GM18505 (cell line): ENCODE measurements at regions not wholly inside any gene's neighbourhood (a gene's known extent, or its start where the extent isn't known, plus 50 kb on each side); places are given as distances from the start of the nearest gene placed in this dataset.

Experiments
- ATAC-seq: cut with Tn5 transposase; IDR thresholded peaks from one replicate; pipeline ENCODE4 v1.9.1; 2021; ENCODE audit not compliant: unreplicated experiment
- POLR2A ChIP-seq: IDR thresholded peaks from 4 replicates; pipeline ENCODE4 v1.6.1; 2011; ENCODE audit warnings: borderline replicate concordance; ENCODE audit not compliant: insufficient read depth, insufficient read length; ENCODE audit errors: extremely low read depth

- no peak for TF ChIP-seq POLR2A
- ATAC-seq: no peak
Measured at GRCh38 chr20:51315390-51315789, 227.1 kb downstream of the NFATC2 start.

- ATAC-seq: no peak
- no peak for TF ChIP-seq POLR2A
Measured at GRCh38 chr20:51313358-51313827, 229.1 kb downstream of the NFATC2 start.

- ATAC-seq: no peak
- TF ChIP-seq POLR2A: no peak
Measured at GRCh38 chr20:51312480-51312783, 230.1 kb downstream of the NFATC2 start.

GRCh38 chr20:51311636-51312479 lies 230.7 kb downstream of the NFATC2 start:
- TF ChIP-seq POLR2A: no peak
- no peak for ATAC-seq

GRCh38 chr20:51310216-51310615 lies 232.3 kb downstream of the NFATC2 start:
- no peak for ATAC-seq
- TF ChIP-seq POLR2A: no peak

GRCh38 chr20:51309128-51309527 lies 233.4 kb downstream of the NFATC2 start:
- ATAC-seq: no peak
- no peak for TF ChIP-seq POLR2A

GRCh38 chr20:51306521-51307358 lies 235.8 kb downstream of the NFATC2 start:
- no peak for ATAC-seq
- no peak for TF ChIP-seq POLR2A

GRCh38 chr20:51306081-51306480 lies 236.4 kb downstream of the NFATC2 start:
- ATAC-seq: no peak
- TF ChIP-seq POLR2A: no peak

GRCh38 chr20:51305316-51306052 lies 237.0 kb downstream of the NFATC2 start:
- no peak for TF ChIP-seq POLR2A
- ATAC-seq: no peak

GRCh38 chr20:51303731-51304670 lies 238.5 kb downstream of the NFATC2 start:
- ATAC-seq: no peak
- no peak for TF ChIP-seq POLR2A

GRCh38 chr20:51301026-51301425 lies 241.5 kb downstream of the NFATC2 start:
- no peak for TF ChIP-seq POLR2A
- ATAC-seq: no peak

GRCh38 chr20:51300104-51300503 lies 242.4 kb downstream of the NFATC2 start:
- ATAC-seq: no peak
- TF ChIP-seq POLR2A: no peak
